ENCODE measurements at regions not wholly inside any gene's neighbourhood (a gene's known extent, or its start where the extent isn't known, plus 50 kb on each side); places are given as distances from the start of the nearest gene placed in this dataset.

- H3K27ac Mint-ChIP-seq = no peak overlapping the region
- no peak overlapping the region for H3K4me3 ChIP-seq (ENCODE audit: low read length)
- H3K4me1 Mint-ChIP-seq = no peaks in the 10 kb centered on the region
- no peak for DNase-seq
- H3K9ac ChIP-seq (ENCODE audit: extremely low read depth, low read length, poor library complexity, severe bottlenecking) = no peak overlapping the region
- no peak overlapping the region for H3K27ac ChIP-seq (ENCODE audit: low read depth, low read length)
- no peak overlapping the region for H3K4me3 Mint-ChIP-seq
- H3K9me3 Mint-ChIP-seq = no peaks in the 10 kb centered on the region
- no peaks in the 10 kb centered on the region for H3K27me3 ChIP-seq (ENCODE audit: control insufficient read depth, insufficient read depth, low read length, poor library complexity, severe bottlenecking)
- no peaks in the 10 kb centered on the region for H3K4me1 ChIP-seq (ENCODE audit: control insufficient read depth, insufficient read depth, low read length)
- 86 to 96% methylated on average over 4 to 6 of the region's 6 CpGs for WGBS, 2 experiments (ENCODE audit: insufficient coverage in 1 of 2, insufficient read length in 1 of 2)
- H3K9me3 ChIP-seq (ENCODE audit: control insufficient read depth, low read length) = no peaks in the 10 kb centered on the region
- H3K36me3 ChIP-seq (ENCODE audit: control insufficient read depth, insufficient read depth, low read length) = no peaks in the 10 kb centered on the region
- no peak for TF ChIP-seq CTCF (conservative IDR thresholded peaks at IDR 0.05)
- peaks cover 2% of the 10 kb centered on the region for H3K27me3 Mint-ChIP-seq (ENCODE audit: insufficient read depth)
- H3K36me3 Mint-ChIP-seq (ENCODE audit: low read depth) = no peaks in the 10 kb centered on the region
Measured at GRCh38 chr13:22700246-22700887, 480.4 kb upstream of the SGCG start.

GRCh38 chr13:22703601-22704209 is 477.1 kb upstream of the SGCG start:
- WGBS, 2 experiments (ENCODE audit: insufficient coverage in 1 of 2, insufficient read length in 1 of 2) = 76 to 79% methylated on average over 7 to 9 of the region's 9 CpGs
- no peak overlapping the region for H3K4me3 Mint-ChIP-seq
- no peaks in the 10 kb centered on the region for H3K9me3 Mint-ChIP-seq
- Histone ChIP-seq H3K36me3 (ENCODE audit: control insufficient read depth, insufficient read depth, low read length) (no peaks in the 10 kb centered on the region), H3K4me1 (ENCODE audit: control insufficient read depth, insufficient read depth, low read length) (no peaks in the 10 kb centered on the region), H3K27me3 (ENCODE audit: control insufficient read depth, insufficient read depth, low read length, poor library complexity, severe bottlenecking) (no peaks in the 10 kb centered on the region), H3K4me3 (ENCODE audit: low read length) (no peak overlapping the region), H3K9ac (ENCODE audit: extremely low read depth, low read length, poor library complexity, severe bottlenecking) (no peak overlapping the region), H3K9me3 (ENCODE audit: control insufficient read depth, low read length) (no peaks in the 10 kb centered on the region), H3K27ac (ENCODE audit: low read depth, low read length) (no peak overlapping the region)
- H3K36me3 Mint-ChIP-seq (ENCODE audit: low read depth) = no peaks in the 10 kb centered on the region
- DNase-seq = no peak
- no peak for TF ChIP-seq CTCF (conservative IDR thresholded peaks at IDR 0.05)
- no peak overlapping the region for H3K27ac Mint-ChIP-seq
- no peaks in the 10 kb centered on the region for H3K27me3 Mint-ChIP-seq (ENCODE audit: insufficient read depth)
- no peaks in the 10 kb centered on the region for H3K4me1 Mint-ChIP-seq

- Mint-ChIP-seq H3K4me3 (no peak overlapping the region), H3K9me3 (no peaks in the 10 kb centered on the region), H3K27ac (no peak overlapping the region), H3K36me3 (ENCODE audit: low read depth) (no peaks in the 10 kb centered on the region), H3K27me3 (ENCODE audit: insufficient read depth) (no peaks in the 10 kb centered on the region), H3K4me1 (no peaks in the 10 kb centered on the region)
- no peaks in the 10 kb centered on the region for H3K36me3 ChIP-seq (ENCODE audit: control insufficient read depth, insufficient read depth, low read length)
- no peak overlapping the region for H3K27ac ChIP-seq (ENCODE audit: low read depth, low read length)
- no peaks in the 10 kb centered on the region for H3K4me1 ChIP-seq (ENCODE audit: control insufficient read depth, insufficient read depth, low read length)
- no peak overlapping the region for H3K4me3 ChIP-seq (ENCODE audit: low read length)
- H3K27me3 ChIP-seq (ENCODE audit: control insufficient read depth, insufficient read depth, low read length, poor library complexity, severe bottlenecking) = no peaks in the 10 kb centered on the region
- H3K9me3 ChIP-seq (ENCODE audit: control insufficient read depth, low read length) = no peaks in the 10 kb centered on the region
- H3K9ac ChIP-seq (ENCODE audit: extremely low read depth, low read length, poor library complexity, severe bottlenecking) = no peak overlapping the region
- WGBS, 2 experiments (ENCODE audit: insufficient coverage in 1 of 2, insufficient read length in 1 of 2) = 96 to 100% methylated on average over 5 of the region's 5 CpGs
- TF ChIP-seq CTCF (conservative IDR thresholded peaks at IDR 0.05) = no peak
- DNase-seq = no peak
Measured at GRCh38 chr13:22707946-22708345, 472.8 kb upstream of the SGCG start.
